ENCODE measurements at regions not wholly inside any gene's neighbourhood (a gene's known extent, or its start where the extent isn't known, plus 50 kb on each side); places are given as distances from the start of the nearest gene placed in this dataset.
"Not testable (repeated sequence)": the region's sequence is repeated elsewhere in the genome, so short reads cannot be mapped to it uniquely, and the experiment has no call there.

DNA sequence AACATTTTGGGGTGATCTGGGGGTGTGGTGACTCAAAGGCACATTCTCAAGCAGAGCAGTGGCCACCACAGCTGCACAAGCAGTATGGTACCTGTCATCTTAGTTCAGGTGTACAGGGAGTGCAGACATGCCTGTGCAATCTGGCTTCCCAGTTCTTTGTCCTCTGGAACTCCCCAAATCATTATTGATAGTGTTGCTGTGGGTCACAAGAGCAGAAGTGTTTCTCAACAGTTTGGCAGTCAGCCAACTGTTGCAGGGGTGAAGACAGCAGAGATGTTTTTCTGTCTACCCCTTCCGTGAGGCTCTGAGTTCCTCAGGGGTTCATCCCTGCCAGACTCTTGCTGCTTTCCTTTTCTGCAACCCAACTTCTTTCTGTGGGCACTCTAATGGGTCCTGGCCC is 206.5 kb upstream of the ZSWIM2 start:
- no peak for DNase-seq

DNA sequence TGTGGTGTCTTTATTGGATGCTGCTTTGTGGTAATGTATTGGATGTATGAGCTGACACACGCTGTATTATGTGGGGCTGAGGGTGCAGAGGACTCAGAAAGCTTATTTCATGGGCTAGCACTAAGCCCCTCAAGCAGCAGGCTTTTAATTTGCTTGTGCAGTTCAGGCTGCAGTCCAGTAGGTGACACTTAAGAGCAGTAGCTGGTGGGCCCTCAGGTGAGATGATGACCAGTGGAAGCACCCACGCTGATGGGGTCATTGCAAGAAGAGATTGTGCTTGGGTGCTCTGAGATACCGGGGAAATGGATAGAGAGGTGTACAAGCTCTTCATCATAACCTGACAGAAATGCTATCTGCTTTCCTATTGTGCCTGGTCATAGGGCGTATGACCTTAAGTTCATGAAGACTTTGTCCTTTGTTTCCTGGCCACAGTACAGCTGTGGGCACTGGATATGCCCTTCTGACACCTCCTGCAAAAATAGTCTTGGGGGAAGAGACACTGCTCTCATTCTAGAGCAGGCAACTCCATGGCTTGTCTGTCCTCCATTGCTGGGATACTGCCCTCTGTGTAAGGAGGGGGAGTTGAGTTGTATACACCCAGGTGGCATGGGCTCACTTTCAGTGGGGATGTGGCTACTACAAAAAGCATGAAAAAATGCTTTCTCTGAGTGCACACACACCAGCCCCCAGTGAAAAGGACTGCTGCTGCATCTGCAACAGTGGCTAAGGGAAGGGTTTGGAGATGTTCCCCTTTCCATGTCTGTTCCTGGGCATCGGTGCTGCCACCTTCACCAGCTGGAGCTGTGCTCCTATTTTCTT is 205.7 kb upstream of the ZSWIM2 start:
- no peak for DNase-seq

DNA sequence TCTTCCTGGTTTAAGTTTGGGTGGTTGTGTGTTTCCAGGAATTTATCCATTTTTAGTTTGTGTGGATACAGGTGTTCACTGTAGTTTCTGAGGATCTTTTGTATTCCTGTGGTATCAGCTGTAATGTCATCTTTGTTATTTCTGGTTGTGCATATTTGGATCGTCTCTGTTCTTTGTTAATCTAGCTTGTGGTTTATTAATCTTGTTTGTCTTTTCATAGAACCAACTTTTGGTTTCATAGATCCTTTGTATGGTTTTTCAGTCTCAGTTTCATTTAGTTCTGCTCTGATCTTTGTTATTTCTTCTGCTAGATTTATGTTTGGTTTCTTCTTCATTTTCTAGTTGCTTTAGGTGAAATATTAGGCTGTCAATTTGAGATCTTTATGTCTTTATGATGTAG is 202.4 kb upstream of the ZSWIM2 start:
- no peak for DNase-seq

DNA sequence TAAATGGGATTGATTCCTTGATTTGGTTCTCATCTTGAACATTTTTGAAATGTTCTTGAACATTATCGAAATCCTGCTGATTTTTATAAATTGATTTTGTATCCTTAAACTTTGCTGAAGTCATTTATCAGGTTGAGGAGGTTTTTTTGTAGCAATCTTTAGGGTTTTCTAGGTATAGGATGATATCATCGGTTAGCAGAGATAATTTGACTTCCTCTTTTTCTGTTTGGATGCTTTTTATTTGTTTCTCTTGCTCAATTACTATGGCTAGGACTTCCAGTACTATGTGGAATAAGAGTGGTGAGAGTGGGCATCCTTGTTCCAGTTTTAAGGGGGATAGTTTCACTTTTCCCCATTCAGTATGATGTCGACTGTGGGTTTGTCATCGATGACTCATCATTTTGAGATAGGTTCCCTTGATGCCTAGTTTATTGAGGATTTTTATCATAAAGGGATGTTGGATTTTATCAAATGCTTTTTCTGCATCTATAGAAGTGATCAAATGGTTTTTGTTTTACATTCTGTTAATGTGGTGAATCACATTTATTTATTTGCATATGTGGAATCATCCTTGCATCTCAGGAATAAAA is 201.5 kb upstream of the ZSWIM2 start:
- DNase-seq = no peak

DNA sequence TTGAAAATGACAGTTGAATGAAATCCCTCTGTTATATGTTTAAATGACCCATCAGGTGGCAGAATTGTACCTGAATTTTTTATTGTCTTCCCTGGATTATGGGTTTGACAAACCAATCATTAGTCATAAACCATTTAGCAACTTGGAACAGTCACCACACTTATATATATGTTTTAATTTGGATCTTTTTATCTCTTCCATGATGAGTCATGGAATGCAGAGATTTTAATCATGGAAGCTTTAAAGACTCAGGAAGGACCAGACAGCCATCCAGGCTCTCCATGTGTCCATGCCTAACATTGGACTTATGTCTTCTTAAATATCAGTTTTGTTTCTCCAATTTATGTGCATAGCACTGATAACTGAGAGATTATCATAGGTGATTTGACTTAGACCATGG is 188.3 kb upstream of the ZSWIM2 start:
- DNase-seq = no peak

DNA sequence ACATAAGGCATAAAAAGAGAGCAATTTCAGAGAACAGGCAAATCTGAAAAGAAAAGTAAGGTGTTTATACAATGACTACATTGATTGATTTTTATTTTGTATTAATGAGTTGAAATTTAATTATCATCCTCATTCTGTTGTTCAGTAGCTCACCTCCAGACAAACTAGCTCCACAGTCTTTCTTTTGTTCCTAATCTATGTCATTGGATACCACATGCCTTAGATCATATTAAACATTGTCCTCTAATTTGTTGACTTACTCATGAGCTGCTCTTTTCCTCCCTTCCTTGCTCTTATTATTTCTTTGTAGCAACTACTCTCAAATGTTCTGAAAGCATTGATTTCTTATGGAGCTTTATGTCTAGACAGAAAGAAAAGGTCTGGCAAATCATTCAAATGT is 185.5 kb upstream of the ZSWIM2 start:
- DNase-seq = no peak

DNA sequence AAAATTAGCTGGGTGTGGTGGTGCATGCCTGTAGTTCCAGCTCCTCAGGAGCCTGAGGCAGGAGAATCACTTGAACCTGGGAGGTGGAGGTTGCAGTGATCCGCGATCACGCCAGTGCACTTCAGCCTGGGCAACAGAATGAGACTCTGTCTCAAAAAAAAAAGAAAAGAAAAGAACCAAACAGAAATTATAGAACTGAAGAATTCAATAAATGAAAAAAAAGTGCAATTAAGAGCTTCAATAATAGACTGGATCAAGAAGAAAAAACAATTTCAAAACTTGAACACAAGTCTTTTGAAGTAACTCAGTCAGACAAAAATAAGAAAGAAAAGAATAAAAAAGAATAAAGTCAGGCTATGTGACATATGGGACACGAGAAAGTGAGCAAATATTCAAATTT is 175.8 kb upstream of the ZSWIM2 start:
- DNase-seq = no peak

DNA sequence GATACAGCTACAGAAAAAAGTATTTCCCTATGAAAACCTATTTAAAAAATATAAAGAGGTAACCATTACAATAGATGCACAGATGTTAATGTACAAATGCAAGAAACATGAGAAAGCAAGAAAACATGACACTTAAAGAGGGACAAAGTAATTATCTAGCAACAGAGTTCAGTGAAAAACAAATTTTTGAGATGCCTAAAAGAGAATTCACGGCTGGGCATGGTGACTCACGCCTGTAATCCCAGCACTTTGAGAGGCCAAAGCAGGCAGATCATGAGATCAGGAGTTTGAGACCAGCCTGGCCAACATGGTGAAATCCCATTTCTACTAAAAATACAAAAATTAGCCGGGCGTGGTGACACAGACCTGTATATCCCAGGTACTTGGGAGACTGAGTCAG is 175.0 kb upstream of the ZSWIM2 start:
- not testable (repeated sequence) for DNase-seq

DNA sequence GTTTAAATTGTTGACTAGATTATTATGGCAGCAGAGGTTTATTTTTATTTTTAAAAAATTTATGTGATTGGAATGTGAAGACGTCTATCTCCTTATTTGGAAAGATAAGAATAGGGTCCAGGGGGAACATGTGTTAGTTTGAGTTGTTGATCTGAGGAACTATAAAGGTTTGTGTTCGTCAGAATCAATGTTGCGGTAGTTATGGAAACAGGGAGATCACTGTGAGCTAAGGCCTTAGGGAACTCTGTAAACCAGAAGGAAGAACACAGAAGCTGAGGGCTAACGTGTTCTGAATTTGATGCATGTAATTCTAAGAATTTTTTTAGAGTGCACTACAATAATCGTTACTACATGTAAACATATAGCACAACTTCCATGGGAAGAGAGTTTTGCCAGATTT is 168.5 kb upstream of the ZSWIM2 start:
- no peak for DNase-seq

DNA sequence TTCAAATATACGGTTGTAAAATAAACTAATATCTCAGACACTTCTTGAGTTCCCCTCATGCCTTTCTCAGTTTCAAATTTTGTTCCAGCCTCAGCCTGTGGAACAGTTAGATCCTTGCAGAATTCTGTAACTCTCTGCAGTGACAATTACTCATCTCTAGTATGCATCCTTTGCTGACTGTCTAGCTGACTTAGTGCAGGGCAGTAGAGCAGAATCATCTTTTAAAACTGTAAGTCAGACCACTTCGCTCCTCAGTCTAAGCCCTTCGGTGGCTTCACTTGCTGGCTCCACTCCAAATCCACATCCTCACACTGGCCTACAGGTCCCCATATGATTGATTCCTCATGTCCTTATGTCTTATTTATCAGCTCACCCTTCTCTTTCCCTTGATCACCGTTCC is 164.1 kb upstream of the ZSWIM2 start:
- DNase-seq = no peak

DNA sequence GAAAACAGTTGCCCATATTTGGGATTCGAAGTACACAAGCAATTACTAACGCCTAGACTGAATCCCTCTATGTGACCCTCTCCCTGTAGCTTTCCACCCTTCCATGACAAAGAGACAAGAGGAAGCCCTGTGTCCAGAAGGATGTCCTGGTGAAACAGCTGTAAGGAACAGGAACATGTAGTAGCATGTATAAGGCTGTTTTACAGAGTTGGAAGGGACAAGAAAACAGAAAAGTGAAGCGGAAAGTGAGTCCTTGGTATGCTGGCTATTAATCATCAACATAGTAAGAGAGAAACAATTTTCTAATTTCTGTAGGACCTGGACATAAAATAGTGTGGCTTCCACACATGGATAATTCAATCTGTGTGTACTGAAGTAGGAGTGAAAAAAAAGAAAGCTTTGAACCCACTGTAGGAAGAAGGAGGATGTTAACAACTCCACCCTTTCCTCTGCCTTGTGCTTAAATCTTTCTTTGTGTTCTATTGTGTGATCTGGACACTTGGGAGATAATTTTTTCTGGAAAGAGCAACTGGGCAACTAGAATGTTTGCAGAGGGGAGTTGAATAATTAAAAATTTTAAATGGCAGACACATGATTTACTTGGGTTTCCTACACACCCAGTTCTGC is 162.3 kb upstream of the ZSWIM2 start:
- no peak for DNase-seq

DNA sequence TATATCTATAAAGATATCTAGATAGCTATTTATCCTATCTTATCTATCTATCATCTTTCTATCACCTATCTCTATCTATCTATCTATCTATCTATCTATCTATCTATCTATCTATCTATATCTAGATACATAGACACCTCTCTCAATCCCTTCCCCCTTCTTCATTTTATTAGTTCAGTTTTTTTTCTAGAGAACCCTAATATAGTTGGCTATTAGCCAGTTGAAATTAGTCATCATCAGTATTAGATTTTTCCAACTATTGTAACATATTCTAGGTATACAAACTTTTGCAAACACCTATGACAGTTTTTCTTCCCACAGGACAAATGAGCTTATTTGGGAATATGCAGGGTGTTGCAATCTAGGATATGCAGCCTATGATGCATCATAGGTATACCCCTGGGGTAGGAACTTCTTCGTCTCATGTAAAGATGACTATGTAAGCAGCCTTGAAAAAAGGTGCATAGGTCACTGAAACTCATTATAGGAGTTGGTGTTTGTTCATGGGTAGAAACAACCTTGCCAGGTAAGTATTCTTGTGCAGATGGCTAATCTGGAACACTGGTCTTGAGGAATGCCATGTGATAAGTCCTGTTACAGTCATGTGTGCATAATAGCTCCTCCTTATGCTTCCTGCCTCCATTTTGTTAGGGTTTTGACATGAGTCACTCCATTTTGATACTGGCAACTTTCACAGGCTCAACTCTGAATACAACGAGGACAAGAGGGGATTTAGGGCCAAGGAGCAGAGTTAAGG is 160.7 kb upstream of the ZSWIM2 start:
- no peak for DNase-seq

DNA sequence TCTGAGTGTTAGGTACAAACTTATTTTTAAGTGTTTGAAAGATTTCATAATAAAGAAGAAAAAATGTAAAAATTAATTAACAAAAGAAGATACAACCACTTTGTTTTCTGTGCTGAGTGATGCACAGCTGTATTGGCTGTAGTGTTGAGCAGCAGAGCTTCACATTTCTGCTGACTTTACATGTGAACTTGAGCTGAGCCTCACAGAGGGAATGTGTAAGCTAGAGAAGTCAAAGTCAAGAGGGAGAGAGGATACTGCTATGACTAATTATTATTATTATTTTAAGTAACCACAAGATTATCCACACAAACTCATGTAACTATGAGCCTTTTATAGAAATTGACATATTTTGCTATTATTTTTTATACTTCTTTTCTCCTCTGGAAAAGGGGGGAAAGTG is 159.1 kb upstream of the ZSWIM2 start:
- no peak for DNase-seq

DNA sequence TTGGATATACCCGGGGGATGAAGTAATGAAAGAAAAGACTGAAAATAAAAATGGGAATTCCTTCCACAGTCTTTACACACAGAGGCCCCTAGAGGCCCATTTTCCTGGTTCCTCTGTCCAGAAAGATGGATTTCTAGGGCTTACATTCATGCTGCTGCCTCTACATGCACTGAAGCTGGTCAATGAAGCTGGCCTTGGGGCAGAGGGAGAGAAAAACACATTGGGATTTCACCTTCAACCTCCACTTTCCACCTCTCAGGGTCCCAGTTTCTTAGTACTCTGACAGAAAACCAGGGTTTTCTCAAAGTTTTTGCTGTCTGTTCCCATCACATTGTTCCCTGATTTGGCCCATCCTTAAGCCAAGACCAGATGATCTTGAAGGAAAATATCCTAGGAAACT is 154.6 kb upstream of the ZSWIM2 start:
- DNase-seq = no peak

DNA sequence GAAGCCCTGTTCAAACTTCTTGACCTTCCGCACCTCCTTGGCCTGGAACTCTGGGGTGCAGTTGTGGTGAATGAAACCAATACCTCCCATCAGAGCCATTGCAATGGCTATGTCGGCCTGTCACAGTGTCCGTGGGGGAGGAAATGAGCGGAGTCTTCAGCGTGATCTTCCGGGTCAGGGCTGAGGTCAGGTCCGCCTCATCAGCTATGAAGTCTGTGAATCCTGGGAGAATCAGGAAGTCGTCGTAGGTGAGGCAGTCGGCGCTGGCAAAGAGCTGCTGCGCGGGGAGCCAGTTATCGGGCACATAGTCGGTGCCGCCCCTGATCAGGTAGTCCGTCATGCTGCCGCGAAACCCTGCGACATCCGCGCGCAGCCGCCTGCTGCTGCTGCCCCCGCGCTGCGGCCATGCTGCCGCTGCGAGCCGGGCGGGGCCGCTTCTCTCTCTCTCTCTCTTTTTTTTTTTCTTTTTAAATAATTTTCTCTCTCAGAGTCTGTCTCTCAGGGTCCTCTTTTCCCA is 154.1 kb upstream of the ZSWIM2 start:
- no peak for DNase-seq

DNA sequence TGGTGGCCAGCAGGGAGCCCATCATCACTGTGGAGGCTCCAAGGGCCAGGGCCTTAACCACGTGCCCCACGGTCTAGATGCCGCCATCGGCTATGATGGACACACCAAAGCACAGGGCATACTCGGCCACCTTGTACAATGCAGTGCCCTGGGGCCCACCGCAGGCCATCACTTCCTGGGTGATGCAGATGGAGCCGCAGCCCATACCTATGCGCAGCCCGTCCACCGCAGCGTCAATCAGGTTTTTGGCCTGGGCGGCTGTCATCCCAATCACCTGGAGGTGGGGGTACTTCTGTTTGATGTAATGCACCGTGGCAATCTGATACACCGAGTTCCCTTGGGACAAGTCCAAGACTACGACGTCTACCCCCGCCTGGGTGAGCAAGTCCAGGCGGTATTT is 153.3 kb upstream of the ZSWIM2 start:
- DNase-seq = no peak

DNA sequence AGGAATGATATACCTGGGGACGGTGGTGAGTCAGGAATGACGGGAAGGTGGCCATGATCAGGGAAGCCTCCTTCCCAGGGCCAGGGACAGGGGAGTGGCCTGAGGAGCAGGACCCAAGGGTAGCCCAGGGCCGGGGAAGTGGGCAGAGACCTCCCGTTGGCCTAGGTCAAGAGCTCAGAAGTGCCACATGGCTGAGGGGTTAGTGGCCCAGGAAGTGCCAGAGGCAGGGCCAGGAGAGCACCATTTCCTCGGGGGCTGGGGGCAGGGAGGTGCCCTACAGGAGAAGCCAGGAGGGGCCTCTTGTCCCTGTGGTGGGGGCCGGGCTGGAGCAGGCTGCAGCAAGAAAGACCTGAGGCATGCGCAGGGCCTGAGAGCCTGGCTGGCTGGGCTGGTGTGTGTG is 152.3 kb upstream of the ZSWIM2 start:
- DNase-seq = no peak

DNA sequence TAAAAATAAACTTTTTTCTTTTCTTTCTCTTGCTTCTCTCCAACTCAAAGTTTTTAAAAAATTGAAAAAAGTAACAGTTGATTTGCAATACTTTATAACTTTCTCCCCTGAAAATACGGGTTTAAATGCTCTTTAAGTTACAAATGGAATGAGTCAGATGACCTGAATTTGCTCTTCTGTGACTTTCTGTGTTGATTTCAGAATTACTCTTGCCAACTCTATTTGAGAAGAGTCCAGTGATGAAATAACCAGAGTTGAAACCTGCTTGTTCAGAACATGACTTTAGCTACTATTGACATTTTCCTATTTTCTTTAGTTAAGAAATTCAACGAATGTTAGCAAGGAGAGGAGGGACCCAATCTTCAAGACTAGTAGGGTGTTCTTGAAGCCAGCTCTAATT is 146.1 kb upstream of the ZSWIM2 start:
- DNase-seq = no peak

DNA sequence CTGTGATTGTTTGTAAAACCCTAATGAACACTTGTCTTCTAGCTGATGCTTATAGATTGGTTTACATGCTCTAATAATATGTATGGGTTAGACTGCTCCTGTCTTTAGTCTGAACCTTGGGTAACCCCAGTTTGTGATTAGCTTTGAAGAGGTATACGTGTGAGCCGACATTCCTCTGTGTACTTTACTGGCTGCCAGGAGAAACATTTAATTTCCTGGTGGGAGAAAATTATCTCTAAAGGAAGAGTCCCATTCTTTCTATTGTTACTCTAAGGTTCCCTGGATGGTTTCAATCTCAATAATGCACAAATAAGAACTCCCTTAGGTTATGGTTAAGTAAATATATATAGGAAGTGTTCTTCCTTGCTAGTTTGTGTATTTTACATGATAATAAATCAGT is 143.6 kb upstream of the ZSWIM2 start:
- no peak for DNase-seq

DNA sequence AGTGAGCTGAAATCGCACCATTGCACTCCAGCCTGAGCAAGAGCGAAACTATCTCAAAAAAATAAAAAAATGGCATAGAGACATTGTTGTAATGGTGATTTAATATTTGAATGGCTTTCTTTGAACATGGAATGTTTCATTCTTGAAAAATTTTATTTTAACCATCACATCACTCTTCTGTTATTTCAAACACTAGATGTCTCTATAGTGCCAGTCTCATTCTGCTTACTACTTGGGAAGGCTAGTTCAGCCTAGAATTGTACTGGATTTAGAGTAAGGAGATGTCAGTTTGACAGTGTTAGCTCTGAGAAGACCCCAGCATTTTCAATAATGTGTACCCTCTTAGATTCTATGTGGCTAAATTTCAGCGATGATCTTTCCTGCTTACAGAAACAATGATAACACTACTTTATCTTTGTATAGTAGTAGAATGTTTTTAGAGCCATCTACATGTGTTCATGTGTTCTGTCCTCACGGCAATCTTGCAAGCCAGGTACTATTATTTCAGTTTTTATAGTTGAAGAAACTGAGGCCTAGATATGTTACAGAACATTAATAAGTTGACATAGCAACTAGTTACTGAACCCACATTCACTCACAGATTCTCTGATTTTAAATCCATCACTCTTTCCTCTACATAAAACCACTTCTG is 142.9 kb upstream of the ZSWIM2 start:
- DNase-seq = no peak

DNA sequence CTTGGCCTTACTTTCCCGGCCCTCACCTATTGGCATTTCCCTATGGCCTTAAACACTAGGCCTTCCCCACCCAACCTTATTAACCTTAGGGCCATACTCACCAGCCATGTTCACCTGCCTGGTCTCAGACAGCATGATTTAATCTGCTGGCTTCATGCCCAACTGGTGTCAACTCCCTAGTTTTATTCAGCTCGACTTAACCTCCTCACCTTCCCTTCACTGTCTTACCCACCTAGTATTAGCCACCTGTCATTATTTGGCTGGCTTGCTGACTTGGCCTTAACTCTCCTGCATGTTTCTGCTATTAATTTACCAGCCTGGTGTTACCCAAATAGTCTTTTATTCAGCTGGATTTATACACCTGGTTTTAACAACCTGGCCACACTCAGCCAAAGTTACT is 136.0 kb upstream of the ZSWIM2 start:
- DNase-seq = no peak

DNA sequence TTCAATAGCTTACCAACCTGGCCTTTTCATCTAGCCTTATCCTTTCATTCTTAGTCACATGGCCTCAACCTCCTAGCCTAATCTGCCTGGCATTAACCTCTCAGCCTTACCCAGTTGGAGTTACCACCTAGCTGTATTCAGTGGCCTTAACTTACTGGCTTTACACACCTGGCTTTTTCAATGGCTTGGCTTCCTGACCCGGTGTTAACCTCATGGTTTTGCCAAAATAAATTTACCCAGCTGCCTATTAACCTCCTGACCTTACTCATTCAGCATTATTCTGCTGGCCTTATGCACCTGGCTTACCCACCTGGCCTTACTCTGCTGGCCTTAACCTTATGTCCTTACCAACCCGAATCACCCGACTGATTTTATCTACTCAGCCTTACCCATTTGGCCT is 135.5 kb upstream of the ZSWIM2 start:
- DNase-seq = no peak

Data from NCI-H187 treated with DMSO at 0.1 percent for 48 hours (cell line).